Activated naive CD4-positive, alpha-beta T cell treated with anti-CD3 and anti-CD28 coated beads, Interleukin-2, amount 50 U/mL, for 16 hours (primary cell): ENCODE measurements at regions not wholly inside any gene's neighbourhood (a gene's known extent, or its start where the extent isn't known, plus 50 kb on each side); places are given as distances from the start of the nearest gene placed in this dataset.
"Not testable (repeated sequence)": the region's sequence is repeated elsewhere in the genome, so short reads cannot be mapped to it uniquely, and the experiment has no call there.

Experiments
- DNase-seq: peaks from one replicate; pipeline ENCODE4 v3.0.0-alpha.2; 2020

GRCh38 chr2:209312450-209312849 is 111.4 kb upstream of the MAP2 start:
- DNase-seq: not testable (repeated sequence)

- DNase-seq: no peak
Measured at GRCh38 chr2:209314653-209315052, 109.2 kb upstream of the MAP2 start.

- DNase-seq: no peak
Measured at GRCh38 chr2:209316141-209316540, 107.7 kb upstream of the MAP2 start.

GRCh38 chr2:209321076-209321475 is 102.8 kb upstream of the MAP2 start:
- no peak for DNase-seq

- DNase-seq: no peak
Measured at GRCh38 chr2:209321581-209321980, 102.3 kb upstream of the MAP2 start.

- no peak for DNase-seq
Measured at GRCh38 chr2:209322041-209322440, 101.8 kb upstream of the MAP2 start.

- DNase-seq: no peak
Measured at GRCh38 chr2:209322905-209323512, 100.8 kb upstream of the MAP2 start.

- no peak for DNase-seq
Measured at GRCh38 chr2:209323738-209324137, 100.1 kb upstream of the MAP2 start.

- DNase-seq: no peak
Measured at GRCh38 chr2:209324281-209324680, 99.6 kb upstream of the MAP2 start.

GRCh38 chr2:209331291-209331844 is 92.5 kb upstream of the MAP2 start:
- no peak for DNase-seq

GRCh38 chr2:209334188-209335017 is 89.4 kb upstream of the MAP2 start:
- DNase-seq: peak; percentile 12

GRCh38 chr2:209340522-209340921 is 83.3 kb upstream of the MAP2 start:
- no peak for DNase-seq

GRCh38 chr2:209344349-209344748 is 79.5 kb upstream of the MAP2 start:
- no peak for DNase-seq

- no peak for DNase-seq
Measured at GRCh38 chr2:209348433-209348832, 75.4 kb upstream of the MAP2 start.

- no peak for DNase-seq
Measured at GRCh38 chr2:209351636-209352035, 72.2 kb upstream of the MAP2 start.

GRCh38 chr2:209358992-209359391 is 64.9 kb upstream of the MAP2 start:
- DNase-seq: no peak

GRCh38 chr2:209367075-209367747 is 56.6 kb upstream of the MAP2 start:
- DNase-seq: no peak

GRCh38 chr2:209368406-209368805 is 55.4 kb upstream of the MAP2 start:
- DNase-seq: no peak

GRCh38 chr2:209368914-209369313 is 54.9 kb upstream of the MAP2 start:
- DNase-seq: no peak

- no peak for DNase-seq
Measured at GRCh38 chr2:209369656-209370055, 54.2 kb upstream of the MAP2 start.

- no peak for DNase-seq
Measured at GRCh38 chr2:209371407-209371806, 52.4 kb upstream of the MAP2 start.
